Non-pigmented ciliary epithelial cell (primary cell): ENCODE measurements at regions not wholly inside any gene's neighbourhood (a gene's known extent, or its start where the extent isn't known, plus 50 kb on each side); places are given as distances from the start of the nearest gene placed in this dataset.
A peak's percentile ranks its signal among the peaks of the same experiment; 100 is the strongest.

Experiments used
- DNase-seq: peaks from one replicate; pipeline ENCODE4 v3.0.0-alpha.2; 2010; ENCODE audit warnings: low read depth

GRCh38 chr1:108050911-108051629 is 86.1 kb upstream of the VAV3 start:
- no peak for DNase-seq

GRCh38 chr1:108050158-108050557 is 85.2 kb upstream of the VAV3 start:
- no peak for DNase-seq

GRCh38 chr1:108049178-108049819 is 84.3 kb upstream of the VAV3 start:
- no peak for DNase-seq

- DNase-seq = no peak
Observed at GRCh38 chr1:108048301-108049177, 83.6 kb upstream of the VAV3 start.

GRCh38 chr1:108047085-108047484 is 82.1 kb upstream of the VAV3 start:
- DNase-seq = no peak

- no peak for DNase-seq
Observed at GRCh38 chr1:108046026-108046425, 81.0 kb upstream of the VAV3 start.

- DNase-seq = no peak
Observed at GRCh38 chr1:108045460-108045859, 80.5 kb upstream of the VAV3 start.

- DNase-seq = no peak
Observed at GRCh38 chr1:108044318-108044717, 79.3 kb upstream of the VAV3 start.

GRCh38 chr1:108043707-108044106 is 78.7 kb upstream of the VAV3 start:
- DNase-seq = no peak

GRCh38 chr1:108042610-108043009 is 77.6 kb upstream of the VAV3 start:
- DNase-seq = no peak

- no peak for DNase-seq
Observed at GRCh38 chr1:108041360-108042142, 76.6 kb upstream of the VAV3 start.

GRCh38 chr1:108038653-108039236 is 73.8 kb upstream of the VAV3 start:
- DNase-seq = no peak

GRCh38 chr1:108036796-108037562 is 72.0 kb upstream of the VAV3 start:
- no peak for DNase-seq

- DNase-seq = no peak
Observed at GRCh38 chr1:108034396-108034795, 69.4 kb upstream of the VAV3 start.

- DNase-seq = no peak
Observed at GRCh38 chr1:108033550-108033951, 68.6 kb upstream of the VAV3 start.

GRCh38 chr1:108028841-108029388 is 63.9 kb upstream of the VAV3 start:
- no peak for DNase-seq

- DNase-seq = no peak
Observed at GRCh38 chr1:108027389-108027788, 62.4 kb upstream of the VAV3 start.

- no peak for DNase-seq
Observed at GRCh38 chr1:108017698-108018097, 52.7 kb upstream of the VAV3 start.

- peak; percentile 91 for DNase-seq
Observed at GRCh38 chr1:108016451-108016920, 51.5 kb upstream of the VAV3 start.
